IMR-90 (cell line): ENCODE measurements at regions not wholly inside any gene's neighbourhood (a gene's known extent, or its start where the extent isn't known, plus 50 kb on each side); places are given as distances from the start of the nearest gene placed in this dataset.

Experiments used
- ATAC-seq: fragments of 200-7000 bp; cut with Tn5 transposase; 2 replicates; pipeline ENCODE4 v1.9.1; 2020; ENCODE audit warnings: low read depth, mild to moderate bottlenecking, moderate library complexity
- BruUV-seq: library from RNA; stranded (reverse); fragments of 400-500 nt; replicated peaks from 2 replicates; lab custom pipeline; 2021; lab: Mats Ljungman, UMichigan
- CTCF ChIA-PET: fragments of 300-600 bp; formaldehyde crosslinking; extraction: SDS; loops from one replicate; lab custom pipeline; 2021; ENCODE audit warnings: antibody characterized with exemption; lab: Yijun Ruan, JAX
- POLR2A ChIA-PET: fragments of 300-600 bp; sonication (Branson Sonifier 250); formaldehyde crosslinking; loops from one replicate; lab custom pipeline; 2022; ENCODE audit warnings: antibody characterized with exemption; ENCODE audit not compliant: unreplicated experiment; lab: Charles Lee
- DNase-seq: peaks from one replicate; pipeline ENCODE4 v3.0.0; 2013
- H2AFZ ChIP-seq: replicated peaks from 2 replicates; pipeline ENCODE3; 2013; ENCODE audit warnings: low read length, mild to moderate bottlenecking; ENCODE audit not compliant: poor library complexity
- H2AK5ac ChIP-seq: 2 replicates; pipeline ENCODE4 v1.6.1; 2013; ENCODE audit warnings: low read depth, low read length, inconsistent platforms
- H2AK9ac ChIP-seq: replicated peaks from 2 replicates; pipeline ENCODE3; 2013; ENCODE audit warnings: mild to moderate bottlenecking, low read depth, low read length, moderate library complexity; ENCODE audit not compliant: poor library complexity
- H2BK120ac ChIP-seq: 2 replicates; pipeline ENCODE4 v1.6.1; 2013; ENCODE audit warnings: low read depth, low read length, inconsistent platforms
- H2BK15ac ChIP-seq: 3 replicates; pipeline ENCODE4 v1.6.1; 2013; ENCODE audit warnings: low read depth, low read length, inconsistent platforms
- H2BK20ac ChIP-seq: 2 replicates; pipeline ENCODE4 v1.6.1; 2013; ENCODE audit warnings: low read depth, mild to moderate bottlenecking, inconsistent platforms, low read length, moderate library complexity
- H2BK5ac ChIP-seq: 2 replicates; pipeline ENCODE4 v1.6.1; 2013; ENCODE audit warnings: mild to moderate bottlenecking, low read depth, low read length, inconsistent platforms; ENCODE audit not compliant: poor library complexity, severe bottlenecking
- H3K14ac ChIP-seq: replicated peaks from 2 replicates; pipeline ENCODE4 v1.6.1; 2013; ENCODE audit warnings: low read depth, low read length, inconsistent platforms
- H3K18ac ChIP-seq: 2 replicates; pipeline ENCODE4 v1.6.1; 2013; ENCODE audit warnings: low read depth, low read length, control low read depth
- H3K23ac ChIP-seq: 2 replicates; pipeline ENCODE4 v1.6.1; 2013; ENCODE audit warnings: low read depth, low read length, inconsistent platforms
- H3K27ac ChIP-seq: 2 replicates; pipeline ENCODE4 v1.5.1; 2013; ENCODE audit warnings: mild to moderate bottlenecking, control low read depth, low read length; ENCODE audit not compliant: insufficient read depth
- H3K27me3 ChIP-seq: 2 replicates; pipeline ENCODE4 v1.6.1; 2013; ENCODE audit warnings: low read length; ENCODE audit not compliant: control insufficient read depth, insufficient read depth
- H3K36me3 ChIP-seq: 2 replicates; pipeline ENCODE4 v1.6.1; 2013; ENCODE audit warnings: low read length, mixed read lengths; ENCODE audit not compliant: control insufficient read depth, insufficient read depth
- H3K4ac ChIP-seq: 2 replicates; pipeline ENCODE4 v1.6.1; 2013; ENCODE audit warnings: low read depth, low read length, inconsistent platforms
- H3K4me1 ChIP-seq: 2 replicates; pipeline ENCODE4 v1.6.1; 2013; ENCODE audit warnings: low read length, mixed read lengths; ENCODE audit not compliant: control insufficient read depth, insufficient read depth
- H3K4me2 ChIP-seq: 2 replicates; pipeline ENCODE4 v1.6.1; 2013; ENCODE audit warnings: low read depth, mild to moderate bottlenecking, control low read depth, low read length, moderate library complexity
- H3K4me3 ChIP-seq: 2 replicates; pipeline ENCODE4 v1.5.1; 2013; ENCODE audit warnings: low read depth, mild to moderate bottlenecking, control low read depth, low read length, moderate library complexity; ENCODE audit not compliant: insufficient read depth
- H3K56ac ChIP-seq: 2 replicates; pipeline ENCODE4 v1.6.1; 2013; ENCODE audit warnings: low read length, inconsistent platforms; ENCODE audit not compliant: insufficient read depth; ENCODE audit errors: extremely low read depth
- H3K79me1 ChIP-seq, 2 experiments: 2 replicates each; pipeline ENCODE4 v1.6.1; 2013; ENCODE audit warnings: low read length in 2 of 2, inconsistent platforms in 1 of 2, low read depth in 1 of 2
- H3K9ac ChIP-seq: 2 replicates; pipeline ENCODE4 v1.6.1; 2013; ENCODE audit warnings: low read depth, low read length, control low read depth
- H3K9me1 ChIP-seq: 2 replicates; pipeline ENCODE4 v1.6.1; 2013; ENCODE audit warnings: low read length, inconsistent platforms; ENCODE audit not compliant: insufficient read depth
- H3K9me3 ChIP-seq: 2 replicates; pipeline ENCODE4 v1.6.1; 2013; ENCODE audit warnings: low read length; ENCODE audit not compliant: control insufficient read depth, insufficient read depth
- H4K20me1 ChIP-seq: 2 replicates; pipeline ENCODE4 v1.6.1; 2013; ENCODE audit warnings: low read length, inconsistent platforms; ENCODE audit not compliant: insufficient read depth
- H4K5ac ChIP-seq: 2 replicates; pipeline ENCODE4 v1.6.1; 2013; ENCODE audit warnings: mild to moderate bottlenecking, low read depth, low read length, control low read depth
- H4K8ac ChIP-seq, 2 experiments: 2 replicates each; pipeline ENCODE4 v1.6.1; 2013; ENCODE audit warnings: low read depth in 2 of 2, low read length in 2 of 2, control low read depth in 1 of 2, inconsistent platforms in 1 of 2
- H4K91ac ChIP-seq: 2 replicates; pipeline ENCODE4 v1.6.1; 2013; ENCODE audit warnings: low read depth, low read length, inconsistent platforms; ENCODE audit not compliant: insufficient read depth
- MAZ ChIP-seq: IDR thresholded peaks from 2 replicates; pipeline ENCODE4 v1.6.1; 2012; ENCODE audit warnings: low read depth, mild to moderate bottlenecking, low read length, improper control_type of control experiment, moderate library complexity, borderline replicate concordance
- WGBS, 2 experiments: methylation state at CpG; one replicate each; pipeline versions ENCODE4 v1.1.5 to v1.1.7; 2013; ENCODE audit warnings: missing lambda C conversion rate in 2 of 2; ENCODE audit not compliant: insufficient read length in 1 of 2; ENCODE audit errors: extremely low coverage in 2 of 2; 5-methylcytosine and 5-hydroxymethylcytosine counted together
- dilution Hi-C: fragments of 300-500 bp; cut with HindIII; formaldehyde crosslinking; loops from one replicate; pipeline ENCODE4 v1.14.3; 2018; ENCODE audit warnings: low sequenced_read_pairs; ENCODE audit not compliant: unreplicated experiment
- in situ Hi-C: fragments of 300-500 bp; cut with MboI; formaldehyde crosslinking; loops from 3 replicates; pipeline ENCODE4 v1.14.3; 2019; ENCODE audit warnings: low sequenced_read_pairs, inconsistent platforms, mixed read lengths
- intact Hi-C: fragments of 100-400 bp; cut with micrococcal nuclease; formaldehyde crosslinking; loops from 2 replicates; pipeline ENCODE4 v1.10.0; 2022
- TF ChIP-seq, protein P1 (sequence below): conservative IDR thresholded peaks from 2 replicates; pipeline ENCODE4 v1.5.1; 2012; ENCODE audit warnings: mild to moderate bottlenecking, low read depth, low read length, improper control_type of control experiment

GRCh38 chr6:115819506-115819905 lies 241.2 kb downstream of the FRK start:
- dilution Hi-C loops, result no loop called here
- Histone ChIP-seq H3K36me3 (no peaks in the 10 kb centered on the region), H3K79me1 (no peaks in the 10 kb centered on the region), H3K27me3 (no peaks in the 10 kb centered on the region), H4K5ac (no peak overlapping the region), H3K4me2 (no peak overlapping the region), H3K9me1 (no peaks in the 10 kb centered on the region), H4K91ac (no peak overlapping the region), H3K9ac (no peak overlapping the region), H3K23ac (no peak overlapping the region), H3K4me3 (no peak overlapping the region), H2AK9ac (no peak overlapping the region), H2BK20ac (no peak overlapping the region), H2BK5ac (no peak overlapping the region), H4K8ac (no peak overlapping the region), H3K56ac (no peak overlapping the region), H3K4me1 (no peaks in the 10 kb centered on the region), H2BK120ac (no peak overlapping the region), H3K14ac (no peak overlapping the region), H3K9me3 (peaks cover 3% of the 10 kb centered on the region; the same call in 1 of the 2 replicates), H3K27ac (no peak overlapping the region), H3K18ac (no peak overlapping the region), H4K20me1 (no peaks in the 10 kb centered on the region), H2BK15ac (no peak overlapping the region), H3K4ac (no peak overlapping the region), H2AFZ (no peak overlapping the region), H2AK5ac (no peak overlapping the region)
- intact Hi-C loops, result no loop called here
- ChIA-PET CTCF (no interaction called here), POLR2A (no interaction called here)
- no TSS peak for BruUV-seq
- TF ChIP-seq, protein P1, sequence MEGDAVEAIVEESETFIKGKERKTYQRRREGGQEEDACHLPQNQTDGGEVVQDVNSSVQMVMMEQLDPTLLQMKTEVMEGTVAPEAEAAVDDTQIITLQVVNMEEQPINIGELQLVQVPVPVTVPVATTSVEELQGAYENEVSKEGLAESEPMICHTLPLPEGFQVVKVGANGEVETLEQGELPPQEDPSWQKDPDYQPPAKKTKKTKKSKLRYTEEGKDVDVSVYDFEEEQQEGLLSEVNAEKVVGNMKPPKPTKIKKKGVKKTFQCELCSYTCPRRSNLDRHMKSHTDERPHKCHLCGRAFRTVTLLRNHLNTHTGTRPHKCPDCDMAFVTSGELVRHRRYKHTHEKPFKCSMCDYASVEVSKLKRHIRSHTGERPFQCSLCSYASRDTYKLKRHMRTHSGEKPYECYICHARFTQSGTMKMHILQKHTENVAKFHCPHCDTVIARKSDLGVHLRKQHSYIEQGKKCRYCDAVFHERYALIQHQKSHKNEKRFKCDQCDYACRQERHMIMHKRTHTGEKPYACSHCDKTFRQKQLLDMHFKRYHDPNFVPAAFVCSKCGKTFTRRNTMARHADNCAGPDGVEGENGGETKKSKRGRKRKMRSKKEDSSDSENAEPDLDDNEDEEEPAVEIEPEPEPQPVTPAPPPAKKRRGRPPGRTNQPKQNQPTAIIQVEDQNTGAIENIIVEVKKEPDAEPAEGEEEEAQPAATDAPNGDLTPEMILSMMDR, result no peak
- TF ChIP-seq MAZ, result no peak
- no peak for ATAC-seq
- DNase-seq, result no peak
- in situ Hi-C loops, result no loop called here
- no CpG with 5 or more reads among the region's 4 CpGs for WGBS, 2 experiments
